GM18951 (cell line): ENCODE measurements at regions not wholly inside any gene's neighbourhood (a gene's known extent, or its start where the extent isn't known, plus 50 kb on each side); places are given as distances from the start of the nearest gene placed in this dataset.

Source experiments
- POLR2A ChIP-seq: IDR thresholded peaks from 4 replicates; pipeline ENCODE4 v1.6.1; 2011; ENCODE audit warnings: mild to moderate bottlenecking; ENCODE audit not compliant: insufficient read length, insufficient read depth; ENCODE audit errors: extremely low read depth
- in situ Hi-C: fragments of 300-500 bp; cut with MboI; formaldehyde crosslinking; loops from one replicate; pipeline ENCODE4 v1.12.0; 2022; ENCODE audit warnings: low sequenced_read_pairs, mixed read lengths, inconsistent platforms; ENCODE audit not compliant: unreplicated experiment

- no peak for TF ChIP-seq POLR2A
- in situ Hi-C loops: loop anchor here (25.0 kb wide), 1 partner anchor 398 kb away; no protein-coding TSS in a partner anchor
Observed at GRCh38 chr2:46239175-46239846, 57.9 kb upstream of the EPAS1 start.

DNA sequence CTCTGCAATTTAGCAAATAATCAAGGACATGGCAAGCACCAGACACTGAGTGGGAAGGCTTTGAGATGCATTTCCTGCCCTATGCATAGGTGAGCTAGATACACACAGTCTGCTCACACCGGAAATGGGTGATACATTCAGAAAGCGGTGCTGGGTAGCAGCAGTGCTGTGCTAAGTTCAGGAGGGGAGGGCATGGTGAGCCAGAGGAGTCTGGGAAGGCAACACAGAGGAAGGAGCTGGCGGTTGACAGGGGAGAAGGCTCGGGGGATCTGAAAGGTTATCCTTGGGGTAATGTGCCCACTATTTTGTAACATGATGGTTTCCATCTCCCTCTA is 57.4 kb upstream of the EPAS1 start:
- in situ Hi-C loops: loop anchor here (25.0 kb wide), 1 partner anchor 397 kb away; no protein-coding TSS in a partner anchor
- TF ChIP-seq POLR2A: no peak

DNA sequence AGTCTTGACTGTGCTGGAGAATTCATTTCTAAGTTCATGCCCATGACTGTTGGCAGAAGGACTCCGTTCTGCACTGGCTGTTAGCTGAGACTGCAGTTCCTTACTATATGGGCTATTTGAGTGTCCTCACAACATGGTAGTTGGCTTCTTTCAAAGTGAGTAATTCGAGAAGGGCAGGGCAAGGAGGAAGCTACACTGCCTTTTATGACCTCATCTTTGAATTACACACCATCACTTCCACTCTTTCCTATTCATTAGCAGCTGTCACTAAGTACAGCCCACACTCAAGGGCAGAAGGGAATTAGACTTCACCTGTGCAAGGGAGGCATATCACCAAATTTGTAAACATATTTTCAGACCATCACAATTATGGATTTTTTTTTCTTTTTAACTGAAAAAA is 55.9 kb upstream of the EPAS1 start:
- TF ChIP-seq POLR2A: no peak
- in situ Hi-C loops: loop anchor here (25.0 kb wide), 1 partner anchor 396 kb away; no protein-coding TSS in a partner anchor

DNA sequence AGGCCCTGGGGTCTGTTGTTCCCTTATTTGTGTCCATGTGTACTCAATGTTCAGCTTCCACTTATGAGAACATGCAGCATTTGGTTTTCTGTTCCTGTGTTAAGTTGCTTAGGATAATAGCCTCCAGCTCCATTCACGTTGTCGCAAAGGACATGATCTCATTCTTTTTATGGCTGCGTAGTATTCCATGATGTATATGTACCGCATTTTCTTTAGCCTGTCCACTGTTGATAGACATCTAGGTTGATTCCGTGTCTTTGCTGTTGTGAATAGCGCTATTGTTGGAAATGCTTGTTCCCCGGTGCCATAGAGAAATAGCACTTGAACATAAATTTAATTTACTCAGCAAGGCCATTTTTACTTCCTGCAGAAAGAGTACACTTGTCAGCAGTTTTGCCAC is 51.3 kb upstream of the EPAS1 start:
- TF ChIP-seq POLR2A: no peak
- in situ Hi-C loops: loop anchor here (25.0 kb wide), 1 partner anchor 391 kb away; no protein-coding TSS in a partner anchor

- no peak for TF ChIP-seq POLR2A
- in situ Hi-C loops: loop anchor here (25.0 kb wide), 1 partner anchor 391 kb away; no protein-coding TSS in a partner anchor
Observed at GRCh38 chr2:46246790-46247189, 50.4 kb upstream of the EPAS1 start.
